Dendritic cell treated with granulocyte-macrophage colony-stimulating factor and Interleukin-4, amounts not matched to agents 40 ng/mL and 50 ng/mL, for 4 days (primary cell): ENCODE measurements at regions not wholly inside any gene's neighbourhood (a gene's known extent, or its start where the extent isn't known, plus 50 kb on each side); places are given as distances from the start of the nearest gene placed in this dataset.

Experiments
- H3K27ac Mint-ChIP-seq: one replicate; pipeline ENCODE4 v1.8.0; 2022; ENCODE audit warnings: mild to moderate bottlenecking, mixed read lengths
- H3K27me3 Mint-ChIP-seq: one replicate; pipeline ENCODE4 v1.8.0; 2022; ENCODE audit warnings: mild to moderate bottlenecking, mixed read lengths
- H3K36me3 Mint-ChIP-seq: one replicate; pipeline ENCODE4 v1.8.0; 2022; ENCODE audit warnings: low read depth, mixed read lengths
- H3K4me1 Mint-ChIP-seq: one replicate; pipeline ENCODE4 v1.8.0; 2022; ENCODE audit warnings: low read depth, mixed read lengths
- H3K4me3 Mint-ChIP-seq: one replicate; pipeline ENCODE4 v1.8.0; 2022; ENCODE audit warnings: mild to moderate bottlenecking, moderate library complexity, mixed read lengths
- H3K9me3 Mint-ChIP-seq: one replicate; pipeline ENCODE4 v1.8.0; 2022; ENCODE audit warnings: mixed read lengths
- intact Hi-C: fragments of 100-400 bp; cut with micrococcal nuclease; formaldehyde crosslinking; loops from one replicate; pipeline ENCODE4 v1.15.0; 2022

- intact Hi-C loops: no loop called here
- Mint-ChIP-seq H3K4me3 (no peak overlapping the region), H3K36me3 (no peaks in the 10 kb centered on the region), H3K9me3 (no peaks in the 10 kb centered on the region), H3K27me3 (peaks cover 1% of the 10 kb centered on the region), H3K4me1 (peaks cover 11% of the 10 kb centered on the region), H3K27ac (no peak overlapping the region)
Measured at GRCh38 chr2:207276858-207277257, 111.1 kb upstream of the KLF7 start.

GRCh38 chr2:207279520-207279919 is 113.8 kb upstream of the KLF7 start:
- Mint-ChIP-seq H3K9me3 (no peaks in the 10 kb centered on the region), H3K4me1 (peaks cover 30% of the 10 kb centered on the region), H3K36me3 (no peaks in the 10 kb centered on the region), H3K27me3 (peaks cover 1% of the 10 kb centered on the region), H3K4me3 (no peak overlapping the region), H3K27ac (no peak overlapping the region)
- intact Hi-C loops: no loop called here

- H3K27me3 Mint-ChIP-seq: no peaks in the 10 kb centered on the region
- peaks cover 21% of the 10 kb centered on the region for H3K4me1 Mint-ChIP-seq
- H3K36me3 Mint-ChIP-seq: no peaks in the 10 kb centered on the region
- intact Hi-C loops: no loop called here
- H3K9me3 Mint-ChIP-seq: no peaks in the 10 kb centered on the region
- H3K27ac Mint-ChIP-seq: no peak overlapping the region
- H3K4me3 Mint-ChIP-seq: no peak overlapping the region
Measured at GRCh38 chr2:207281436-207281835, 115.7 kb upstream of the KLF7 start.

GRCh38 chr2:207282916-207283315 is 117.2 kb upstream of the KLF7 start:
- H3K4me3 Mint-ChIP-seq: peak overlapping the region; percentile 14
- intact Hi-C loops: no loop called here
- peak overlapping the region; percentile 71 for H3K27ac Mint-ChIP-seq
- H3K4me1 Mint-ChIP-seq: peaks cover 21% of the 10 kb centered on the region
- H3K36me3 Mint-ChIP-seq: no peaks in the 10 kb centered on the region
- H3K9me3 Mint-ChIP-seq: no peaks in the 10 kb centered on the region
- H3K27me3 Mint-ChIP-seq: no peaks in the 10 kb centered on the region

GRCh38 chr2:207283356-207283755 is 117.6 kb upstream of the KLF7 start:
- H3K36me3 Mint-ChIP-seq: no peaks in the 10 kb centered on the region
- peak overlapping the region; percentile 71 for H3K27ac Mint-ChIP-seq
- H3K4me3 Mint-ChIP-seq: no peak overlapping the region
- peaks cover 21% of the 10 kb centered on the region for H3K4me1 Mint-ChIP-seq
- intact Hi-C loops: no loop called here
- no peaks in the 10 kb centered on the region for H3K9me3 Mint-ChIP-seq
- no peaks in the 10 kb centered on the region for H3K27me3 Mint-ChIP-seq

GRCh38 chr2:207284556-207285472 is 119.1 kb upstream of the KLF7 start:
- Mint-ChIP-seq H3K36me3 (no peaks in the 10 kb centered on the region), H3K27me3 (no peaks in the 10 kb centered on the region), H3K4me3 (no peak overlapping the region), H3K9me3 (no peaks in the 10 kb centered on the region), H3K4me1 (peaks cover 30% of the 10 kb centered on the region), H3K27ac (no peak overlapping the region)
- intact Hi-C loops: no loop called here

- intact Hi-C loops: no loop called here
- Mint-ChIP-seq H3K27ac (no peak overlapping the region), H3K4me1 (peaks cover 30% of the 10 kb centered on the region), H3K36me3 (no peaks in the 10 kb centered on the region), H3K9me3 (no peaks in the 10 kb centered on the region), H3K4me3 (no peak overlapping the region), H3K27me3 (no peaks in the 10 kb centered on the region)
Measured at GRCh38 chr2:207285473-207285815, 119.7 kb upstream of the KLF7 start.

- intact Hi-C loops: no loop called here
- peaks cover 30% of the 10 kb centered on the region for H3K4me1 Mint-ChIP-seq
Measured at GRCh38 chr2:207286106-207286505, 120.4 kb upstream of the KLF7 start.

GRCh38 chr2:207288628-207289027 is 122.9 kb upstream of the KLF7 start:
- Mint-ChIP-seq H3K36me3 (no peaks in the 10 kb centered on the region), H3K27me3 (peaks cover 3% of the 10 kb centered on the region), H3K9me3 (no peaks in the 10 kb centered on the region), H3K27ac (no peak overlapping the region), H3K4me1 (peaks cover 11% of the 10 kb centered on the region), H3K4me3 (no peak overlapping the region)
- intact Hi-C loops: no loop called here

More at GRCh38 chr2:207286106-207286505, 120.4 kb upstream of the KLF7 start:
- Mint-ChIP-seq H3K4me3 (no peak overlapping the region), H3K27ac (no peak overlapping the region), H3K36me3 (no peaks in the 10 kb centered on the region), H3K27me3 (peaks cover 3% of the 10 kb centered on the region), H3K9me3 (no peaks in the 10 kb centered on the region)

GRCh38 chr2:207289295-207290018 is 123.7 kb upstream of the KLF7 start:
- no peak overlapping the region for H3K4me3 Mint-ChIP-seq
- intact Hi-C loops: no loop called here
- H3K27me3 Mint-ChIP-seq: peaks cover 3% of the 10 kb centered on the region
- H3K27ac Mint-ChIP-seq: no peak overlapping the region
- H3K9me3 Mint-ChIP-seq: no peaks in the 10 kb centered on the region
- no peaks in the 10 kb centered on the region for H3K36me3 Mint-ChIP-seq
- peaks cover 9% of the 10 kb centered on the region for H3K4me1 Mint-ChIP-seq

GRCh38 chr2:207290833-207291624 is 125.3 kb upstream of the KLF7 start:
- H3K9me3 Mint-ChIP-seq: no peaks in the 10 kb centered on the region
- no peak overlapping the region for H3K27ac Mint-ChIP-seq
- H3K36me3 Mint-ChIP-seq: no peaks in the 10 kb centered on the region
- H3K4me1 Mint-ChIP-seq: peaks cover 9% of the 10 kb centered on the region
- peaks cover 3% of the 10 kb centered on the region for H3K27me3 Mint-ChIP-seq
- intact Hi-C loops: no loop called here
- no peak overlapping the region for H3K4me3 Mint-ChIP-seq

GRCh38 chr2:207291625-207292252 is 126.0 kb upstream of the KLF7 start:
- Mint-ChIP-seq H3K9me3 (no peaks in the 10 kb centered on the region), H3K27me3 (peaks cover 3% of the 10 kb centered on the region), H3K4me1 (peaks cover 9% of the 10 kb centered on the region), H3K36me3 (no peaks in the 10 kb centered on the region), H3K4me3 (no peak overlapping the region), H3K27ac (no peak overlapping the region)
- intact Hi-C loops: no loop called here

- H3K9me3 Mint-ChIP-seq: no peaks in the 10 kb centered on the region
- no peaks in the 10 kb centered on the region for H3K36me3 Mint-ChIP-seq
- no peaks in the 10 kb centered on the region for H3K4me1 Mint-ChIP-seq
- intact Hi-C loops: no loop called here
- H3K4me3 Mint-ChIP-seq: no peak overlapping the region
- no peak overlapping the region for H3K27ac Mint-ChIP-seq
- H3K27me3 Mint-ChIP-seq: no peaks in the 10 kb centered on the region
Measured at GRCh38 chr2:207296265-207296948, 130.7 kb upstream of the KLF7 start.
